Ectodermal cell (in vitro differentiated cells): ENCODE measurements at regions not wholly inside any gene's neighbourhood (a gene's known extent, or its start where the extent isn't known, plus 50 kb on each side); places are given as distances from the start of the nearest gene placed in this dataset.

Source experiments
- H3K27ac ChIP-seq: 2 replicates; pipeline ENCODE4 v1.7.0; 2013; ENCODE audit warnings: mild to moderate bottlenecking, low read depth, low read length; ENCODE audit not compliant: insufficient read depth, poor library complexity, severe bottlenecking
- H3K27me3 ChIP-seq: 2 replicates; pipeline ENCODE4 v1.7.0; 2013; ENCODE audit warnings: mild to moderate bottlenecking, low read length; ENCODE audit not compliant: insufficient read depth, control insufficient read depth, poor library complexity, severe bottlenecking
- H3K36me3 ChIP-seq: one replicate; pipeline ENCODE4 v1.7.0; 2013; ENCODE audit warnings: low read length; ENCODE audit not compliant: control insufficient read depth, insufficient read depth
- H3K4me1 ChIP-seq: one replicate; pipeline ENCODE4 v1.7.0; 2013; ENCODE audit warnings: low read length; ENCODE audit not compliant: control insufficient read depth, insufficient read depth
- H3K4me3 ChIP-seq: 2 replicates; pipeline ENCODE4 v1.7.0; 2013; ENCODE audit warnings: low read depth, low read length, control low read depth; ENCODE audit not compliant: insufficient read depth
- H3K9me3 ChIP-seq: 2 replicates; pipeline ENCODE4 v1.7.0; 2013; ENCODE audit warnings: mild to moderate bottlenecking, low read length, moderate library complexity; ENCODE audit not compliant: control insufficient read depth
- WGBS, 2 experiments: methylation state at CpG; one replicate each; pipeline ENCODE4 v1.1.7; 2013; ENCODE audit warnings: missing lambda C conversion rate in 2 of 2; 5-methylcytosine and 5-hydroxymethylcytosine counted together

DNA sequence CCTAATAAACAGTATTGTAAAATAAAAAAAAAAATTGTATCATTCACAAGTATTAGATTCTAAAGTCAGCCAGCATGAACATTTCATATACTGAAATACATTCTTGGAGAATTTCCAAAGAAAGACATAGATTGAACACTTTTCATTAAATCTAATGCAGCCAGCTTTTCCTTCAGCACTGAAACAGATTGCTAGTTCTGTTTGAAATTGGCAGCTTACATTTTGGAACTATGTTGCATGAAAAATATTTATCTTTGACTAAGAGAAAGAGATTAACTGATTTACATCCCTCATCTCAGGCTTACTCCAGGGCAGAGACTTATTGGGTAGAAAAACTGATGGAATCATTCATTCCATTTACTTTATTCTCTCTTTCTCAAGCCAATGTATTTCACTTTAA, 272.7 kb downstream of the PDHA2 start:
- no peaks in the 10 kb centered on the region for H3K36me3 ChIP-seq
- no peaks in the 10 kb centered on the region for H3K27me3 ChIP-seq
- H3K27ac ChIP-seq = no peak overlapping the region
- H3K9me3 ChIP-seq = no peaks in the 10 kb centered on the region
- H3K4me3 ChIP-seq = no peak overlapping the region
- H3K4me1 ChIP-seq = no peaks in the 10 kb centered on the region

GRCh38 chr4:96120206-96120605, 280.3 kb downstream of the PDHA2 start:
- Histone ChIP-seq H3K36me3 (no peaks in the 10 kb centered on the region), H3K9me3 (no peaks in the 10 kb centered on the region), H3K4me3 (no peak overlapping the region), H3K27ac (no peak overlapping the region), H3K4me1 (no peaks in the 10 kb centered on the region), H3K27me3 (no peaks in the 10 kb centered on the region)
- WGBS, 2 experiments = 100% methylated on average over 1 of the region's 1 CpG

DNA sequence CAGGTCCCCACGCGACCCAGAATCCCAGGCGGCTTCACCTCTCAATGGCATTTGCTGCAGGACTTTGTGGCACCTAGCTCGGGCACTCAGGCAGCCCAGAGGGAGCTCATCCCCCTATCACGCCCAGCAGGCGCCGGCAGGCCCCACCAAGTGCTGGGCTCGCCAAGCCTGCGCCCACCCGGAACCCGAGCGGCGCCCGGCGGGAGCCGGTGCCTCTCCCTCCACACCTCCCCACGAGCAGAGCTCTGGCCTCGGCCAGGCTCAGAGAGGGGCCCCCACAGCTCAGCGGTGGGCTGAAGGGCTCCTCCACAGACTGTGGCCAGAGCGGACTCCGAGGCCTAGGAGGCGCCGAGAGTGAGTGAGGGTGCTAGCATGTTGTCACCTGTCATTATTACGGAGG, 286.3 kb downstream of the PDHA2 start:
- Histone ChIP-seq H3K27me3 (no peaks in the 10 kb centered on the region), H3K4me1 (no peaks in the 10 kb centered on the region), H3K27ac (no peak overlapping the region), H3K4me3 (no peak overlapping the region), H3K9me3 (no peaks in the 10 kb centered on the region), H3K36me3 (no peaks in the 10 kb centered on the region)
- WGBS, 2 experiments = 95% methylated on average over 24 of the region's 24 CpGs

GRCh38 chr4:96131186-96131585, 291.3 kb downstream of the PDHA2 start:
- no peaks in the 10 kb centered on the region for H3K36me3 ChIP-seq
- no peak overlapping the region for H3K27ac ChIP-seq
- H3K4me3 ChIP-seq = no peak overlapping the region
- no peaks in the 10 kb centered on the region for H3K9me3 ChIP-seq
- H3K4me1 ChIP-seq = no peaks in the 10 kb centered on the region
- WGBS, 2 experiments = 92 to 98% methylated on average over 1 of the region's 1 CpG
- no peaks in the 10 kb centered on the region for H3K27me3 ChIP-seq

- Histone ChIP-seq H3K4me1 (no peaks in the 10 kb centered on the region), H3K36me3 (no peaks in the 10 kb centered on the region), H3K27ac (no peak overlapping the region), H3K9me3 (no peaks in the 10 kb centered on the region), H3K4me3 (no peak overlapping the region), H3K27me3 (no peaks in the 10 kb centered on the region)
- 94 to 100% methylated on average over 1 to 2 of the region's 2 CpGs for WGBS, 2 experiments
Measured at GRCh38 chr4:96134806-96135205, 294.9 kb downstream of the PDHA2 start.

- WGBS, 2 experiments = 98 to 99% methylated on average over 2 of the region's 2 CpGs
Measured at GRCh38 chr4:96136056-96136455, 296.2 kb downstream of the PDHA2 start.

GRCh38 chr4:96139251-96139929, 299.5 kb downstream of the PDHA2 start:
- 89 to 95% methylated on average over 12 to 13 of the region's 14 CpGs for WGBS, 2 experiments
- Histone ChIP-seq H3K27ac (no peak overlapping the region), H3K27me3 (no peaks in the 10 kb centered on the region), H3K9me3 (no peaks in the 10 kb centered on the region), H3K4me1 (no peaks in the 10 kb centered on the region), H3K4me3 (no peak overlapping the region), H3K36me3 (no peaks in the 10 kb centered on the region)

More at GRCh38 chr4:96136056-96136455, 296.2 kb downstream of the PDHA2 start:
- H3K27me3 ChIP-seq = no peaks in the 10 kb centered on the region
- H3K4me1 ChIP-seq = no peaks in the 10 kb centered on the region
- H3K27ac ChIP-seq = no peak overlapping the region
- H3K9me3 ChIP-seq = no peaks in the 10 kb centered on the region
- H3K4me3 ChIP-seq = no peak overlapping the region
- H3K36me3 ChIP-seq = no peaks in the 10 kb centered on the region

GRCh38 chr4:96145601-96146000, 305.7 kb downstream of the PDHA2 start:
- 89 to 100% methylated on average over 1 of the region's 1 CpG for WGBS, 2 experiments

GRCh38 chr4:96146686-96147085, 306.8 kb downstream of the PDHA2 start:
- no peak overlapping the region for H3K4me3 ChIP-seq
- H3K4me1 ChIP-seq = no peaks in the 10 kb centered on the region
- no peaks in the 10 kb centered on the region for H3K27me3 ChIP-seq
- no peaks in the 10 kb centered on the region for H3K9me3 ChIP-seq
- H3K27ac ChIP-seq = no peak overlapping the region
- no peaks in the 10 kb centered on the region for H3K36me3 ChIP-seq

More at GRCh38 chr4:96145601-96146000, 305.7 kb downstream of the PDHA2 start:
- Histone ChIP-seq H3K4me3 (no peak overlapping the region), H3K4me1 (no peaks in the 10 kb centered on the region), H3K27me3 (no peaks in the 10 kb centered on the region), H3K9me3 (no peaks in the 10 kb centered on the region), H3K27ac (no peak overlapping the region), H3K36me3 (no peaks in the 10 kb centered on the region)

- Histone ChIP-seq H3K9me3 (no peaks in the 10 kb centered on the region), H3K4me1 (no peaks in the 10 kb centered on the region), H3K36me3 (no peaks in the 10 kb centered on the region), H3K27me3 (no peaks in the 10 kb centered on the region), H3K4me3 (no peak overlapping the region), H3K27ac (no peak overlapping the region)
- WGBS, 2 experiments = 94 to 95% methylated on average over 6 of the region's 6 CpGs
Measured at GRCh38 chr4:96149894-96150293, 310.0 kb downstream of the PDHA2 start.

GRCh38 chr4:96150466-96150865, 310.6 kb downstream of the PDHA2 start:
- H3K4me1 ChIP-seq = no peaks in the 10 kb centered on the region
- no peak overlapping the region for H3K27ac ChIP-seq
- H3K9me3 ChIP-seq = no peaks in the 10 kb centered on the region
- 83 to 87% methylated on average over 2 of the region's 2 CpGs for WGBS, 2 experiments
- H3K36me3 ChIP-seq = no peaks in the 10 kb centered on the region
- H3K4me3 ChIP-seq = no peak overlapping the region
- no peaks in the 10 kb centered on the region for H3K27me3 ChIP-seq
